ENCODE measurements at regions not wholly inside any gene's neighbourhood (a gene's known extent, or its start where the extent isn't known, plus 50 kb on each side); places are given as distances from the start of the nearest gene placed in this dataset.

- Histone ChIP-seq H3K27ac (ENCODE audit: low read depth in 1 of 2, low read length in 1 of 2) (no peak overlapping the region), H3K27me3 (ENCODE audit: control insufficient read depth in 3 of 3, insufficient read depth in 3 of 3, low read length in 2 of 3) (no peaks in the 10 kb centered on the region), H3K4me3 (no peak overlapping the region), H3K9ac (ENCODE audit: insufficient read depth in 1 of 2, low read length in 2 of 2) (no peak overlapping the region), H3K9me3 (ENCODE audit: control insufficient read depth in 4 of 4, insufficient read depth in 3 of 4, low read length in 3 of 4) (peaks cover 0 to 10% (median 6%) of the 10 kb centered on the region in 4 donors), H3K36me3 (ENCODE audit: control insufficient read depth in 4 of 4, insufficient read depth in 4 of 4, low read length in 4 of 4) (no peaks in the 10 kb centered on the region), H3K4me1 (ENCODE audit: control insufficient read depth in 5 of 5, insufficient read depth in 5 of 5, low read length in 5 of 5) (no peaks in the 10 kb centered on the region)
- ATAC-seq (ENCODE audit: insufficient read depth, low FRiP score), result no peak
- 75 to 76% methylated on average over 1 of the region's 1 CpG for WGBS, 2 donors
- no peak for TF ChIP-seq CTCF (IDR thresholded peaks at IDR 0.05; ENCODE audit: control extremely low read depth, extremely low read depth)
- DNase-seq, result no peak
Measured at GRCh38 chr18:67742954-67743353, 226.4 kb upstream of the DSEL start.

GRCh38 chr18:67742525-67742924 lies 226.0 kb upstream of the DSEL start:
- no peak overlapping the region for H3K9ac ChIP-seq (ENCODE audit: insufficient read depth in 1 of 2, low read length in 2 of 2)
- H3K4me3 ChIP-seq, result no peak overlapping the region
- H3K27me3 ChIP-seq (ENCODE audit: control insufficient read depth in 3 of 3, insufficient read depth in 3 of 3, low read length in 2 of 3), result no peaks in the 10 kb centered on the region
- ATAC-seq (ENCODE audit: insufficient read depth, low FRiP score) (no peak), DNase-seq (no peak)
- WGBS, 2 donors, result 76 to 90% methylated on average over 7 of the region's 7 CpGs
- H3K9me3 ChIP-seq (ENCODE audit: control insufficient read depth in 4 of 4, insufficient read depth in 3 of 4, low read length in 3 of 4), result peaks cover 0 to 10% (median 6%) of the 10 kb centered on the region in 4 donors
- no peak overlapping the region for H3K27ac ChIP-seq (ENCODE audit: low read depth in 1 of 2, low read length in 1 of 2)
- no peaks in the 10 kb centered on the region for H3K4me1 ChIP-seq (ENCODE audit: control insufficient read depth in 5 of 5, insufficient read depth in 5 of 5, low read length in 5 of 5)
- no peaks in the 10 kb centered on the region for H3K36me3 ChIP-seq (ENCODE audit: control insufficient read depth in 4 of 4, insufficient read depth in 4 of 4, low read length in 4 of 4)
- TF ChIP-seq CTCF (IDR thresholded peaks at IDR 0.05; ENCODE audit: control extremely low read depth, extremely low read depth), result no peak

GRCh38 chr18:67735506-67735905 lies 219.0 kb upstream of the DSEL start:
- Histone ChIP-seq H3K9ac (ENCODE audit: insufficient read depth in 1 of 2, low read length in 2 of 2) (no peak overlapping the region), H3K9me3 (ENCODE audit: control insufficient read depth in 4 of 4, insufficient read depth in 3 of 4, low read length in 3 of 4) (no peaks in the 10 kb centered on the region), H3K27me3 (ENCODE audit: control insufficient read depth in 3 of 3, insufficient read depth in 3 of 3, low read length in 2 of 3) (no peaks in the 10 kb centered on the region), H3K4me3 (no peak overlapping the region), H3K36me3 (ENCODE audit: control insufficient read depth in 4 of 4, insufficient read depth in 4 of 4, low read length in 4 of 4) (no peaks in the 10 kb centered on the region), H3K27ac (ENCODE audit: low read depth in 1 of 2, low read length in 1 of 2) (no peak overlapping the region), H3K4me1 (ENCODE audit: control insufficient read depth in 5 of 5, insufficient read depth in 5 of 5, low read length in 5 of 5) (no peaks in the 10 kb centered on the region)
- 77 to 80% methylated on average over 6 of the region's 6 CpGs for WGBS, 2 donors
- ATAC-seq (ENCODE audit: insufficient read depth, low FRiP score), result no peak
- DNase-seq, result no peak
- TF ChIP-seq CTCF (IDR thresholded peaks at IDR 0.05; ENCODE audit: control extremely low read depth, extremely low read depth), result no peak

GRCh38 chr18:67733088-67733487 lies 216.6 kb upstream of the DSEL start:
- 58 to 68% methylated on average over 1 of the region's 1 CpG for WGBS, 2 donors
- Histone ChIP-seq H3K9ac (ENCODE audit: insufficient read depth in 1 of 2, low read length in 2 of 2) (no peak overlapping the region), H3K27me3 (ENCODE audit: control insufficient read depth in 3 of 3, insufficient read depth in 3 of 3, low read length in 2 of 3) (no peaks in the 10 kb centered on the region), H3K27ac (ENCODE audit: low read depth in 1 of 2, low read length in 1 of 2) (no peak overlapping the region), H3K4me3 (no peak overlapping the region), H3K36me3 (ENCODE audit: control insufficient read depth in 4 of 4, insufficient read depth in 4 of 4, low read length in 4 of 4) (no peaks in the 10 kb centered on the region), H3K4me1 (ENCODE audit: control insufficient read depth in 5 of 5, insufficient read depth in 5 of 5, low read length in 5 of 5) (no peaks in the 10 kb centered on the region), H3K9me3 (ENCODE audit: control insufficient read depth in 4 of 4, insufficient read depth in 3 of 4, low read length in 3 of 4) (no peaks in the 10 kb centered on the region)
- no peak for ATAC-seq (ENCODE audit: insufficient read depth, low FRiP score)
- DNase-seq, result no peak
- no peak for TF ChIP-seq CTCF (IDR thresholded peaks at IDR 0.05; ENCODE audit: control extremely low read depth, extremely low read depth)

All from lung (tissue), 11 donors.